Ramos (cell line): ENCODE measurements at regions not wholly inside any gene's neighbourhood (a gene's known extent, or its start where the extent isn't known, plus 50 kb on each side); places are given as distances from the start of the nearest gene placed in this dataset.
"Not testable (repeated sequence)": the region's sequence is repeated elsewhere in the genome, so short reads cannot be mapped to it uniquely, and the experiment has no call there.

ENCODE experiments used
- in situ Hi-C: fragments of 300-500 bp; cut with MboI; formaldehyde crosslinking; loops from one replicate; pipeline ENCODE4 v1.14.3; 2022; ENCODE audit warnings: low sequenced_read_pairs; ENCODE audit not compliant: unreplicated experiment

DNA sequence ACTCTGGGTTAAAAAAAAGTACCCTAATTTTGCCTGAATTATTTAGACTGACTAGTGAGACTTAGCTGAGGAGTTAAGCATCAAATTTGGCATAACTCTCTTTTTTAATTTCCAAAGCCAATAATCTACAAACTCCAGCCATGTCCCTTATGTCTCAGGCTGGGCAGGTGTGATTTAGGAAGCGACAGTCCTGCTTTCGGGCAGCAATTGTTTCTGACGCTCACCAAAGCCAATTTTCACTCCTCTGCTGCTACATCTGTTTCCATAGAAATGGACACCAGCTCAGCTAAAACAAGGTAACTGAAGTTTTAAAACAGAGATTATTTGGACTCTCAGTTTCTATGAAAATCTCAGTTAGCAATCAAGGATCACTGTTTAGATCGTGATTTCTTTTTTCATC is 338.7 kb downstream of the ABCC12 start:
- in situ Hi-C loops, result no loop called here

- in situ Hi-C loops, result no loop called here
Observed at GRCh38 chr16:47816511-47816910, 339.3 kb downstream of the ABCC12 start.

- in situ Hi-C loops, result no loop called here
Observed at GRCh38 chr16:47815655-47816054, 340.1 kb downstream of the ABCC12 start.

GRCh38 chr16:47811758-47812157 is 344.0 kb downstream of the ABCC12 start:
- in situ Hi-C loops, result not testable (repeated sequence)

DNA sequence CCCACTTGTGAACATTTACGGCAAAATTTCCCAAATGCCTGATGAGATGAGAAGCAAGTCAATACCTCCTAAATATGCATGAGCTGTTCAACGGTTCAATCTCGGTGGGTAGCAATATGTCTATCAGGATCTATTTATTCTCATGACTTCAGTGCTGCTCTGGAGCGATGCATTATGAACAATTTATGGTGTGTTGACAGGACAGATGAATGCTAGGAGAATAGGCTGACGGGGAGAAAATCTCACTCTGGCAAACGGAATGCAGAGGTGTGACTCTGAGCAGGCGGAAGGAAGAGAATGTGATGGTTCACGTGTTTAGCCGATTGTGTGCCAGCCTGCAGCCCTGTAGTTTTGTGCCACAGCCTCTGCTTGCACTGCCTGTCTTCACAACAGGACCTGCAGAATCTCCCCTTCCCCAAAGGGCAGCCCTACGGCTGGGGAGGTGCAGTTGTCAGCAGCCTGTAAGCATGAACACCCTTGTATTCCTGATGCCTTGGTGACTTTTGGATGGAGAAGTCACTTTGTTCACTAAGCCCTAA is 345.2 kb downstream of the PHKB start:
- in situ Hi-C loops, result no loop called here

DNA sequence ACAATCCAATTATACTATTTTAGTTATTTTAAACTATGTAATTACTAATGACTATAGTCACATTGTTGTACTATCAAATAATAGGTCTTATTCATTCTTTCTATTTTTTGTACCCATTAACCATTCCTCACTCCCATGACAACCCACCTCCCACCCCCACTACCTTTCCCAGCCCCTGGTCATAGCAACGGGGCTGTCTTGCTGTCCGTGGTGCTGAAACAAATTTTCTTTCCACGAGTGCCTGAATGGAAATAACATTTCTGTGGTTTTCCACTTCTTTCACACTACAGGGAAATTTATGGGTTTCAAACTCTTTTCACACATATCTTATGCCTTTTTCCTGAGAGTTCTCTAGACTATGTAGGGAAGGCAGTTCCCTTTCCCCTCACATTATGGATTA is 326.6 kb downstream of the PHKB start:
- in situ Hi-C loops, result no loop called here

DNA sequence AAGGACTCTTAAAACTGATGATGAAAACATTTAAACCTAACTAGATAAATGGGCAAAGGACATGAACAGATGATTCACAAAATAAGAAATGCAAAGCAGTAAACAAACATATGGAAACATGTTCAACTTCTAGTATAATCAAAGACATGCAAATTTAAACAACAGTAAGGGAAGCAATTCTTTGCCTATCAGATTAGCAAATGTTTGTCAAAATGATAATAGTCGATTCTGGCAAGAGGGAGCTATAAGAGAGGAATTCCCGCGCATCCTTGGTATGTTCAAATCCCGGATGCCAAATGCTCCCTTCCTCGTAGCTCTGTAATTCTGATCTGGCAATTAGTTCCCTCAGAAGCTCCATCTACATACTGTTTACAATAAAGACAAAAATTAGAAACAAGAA is 320.5 kb downstream of the PHKB start:
- in situ Hi-C loops, result no loop called here

DNA sequence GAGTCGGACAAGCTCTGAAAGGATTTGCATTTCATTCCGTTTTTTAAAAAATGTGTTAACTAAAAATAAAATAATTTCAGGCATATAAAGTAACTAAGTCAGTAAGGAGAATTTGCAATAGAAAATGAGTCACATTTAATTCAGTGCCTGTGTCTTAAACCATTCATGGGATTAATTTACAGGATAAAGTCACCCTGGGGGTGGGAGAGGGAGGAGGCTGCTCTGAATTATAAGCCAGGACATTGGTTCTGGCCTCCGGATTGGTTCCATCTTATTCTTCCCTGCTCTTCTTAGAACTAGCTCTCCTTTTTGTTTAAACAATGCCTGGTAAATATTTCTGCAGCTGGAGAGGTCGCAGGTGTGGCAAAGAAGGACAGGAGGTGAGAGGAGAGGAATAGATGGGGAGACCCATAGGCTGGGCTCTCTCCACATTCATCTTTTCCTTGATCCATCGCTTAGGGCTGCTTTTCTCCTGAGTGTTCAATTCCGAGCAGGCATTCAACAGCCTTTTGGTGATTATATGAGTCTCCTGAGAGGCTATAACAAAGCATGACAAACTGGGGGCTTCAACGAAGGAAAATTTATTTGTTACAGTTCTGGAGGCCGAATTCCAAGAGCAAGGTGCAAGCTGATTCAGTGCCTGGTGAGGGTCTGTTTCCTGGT is 319.2 kb downstream of the PHKB start:
- in situ Hi-C loops, result no loop called here

DNA sequence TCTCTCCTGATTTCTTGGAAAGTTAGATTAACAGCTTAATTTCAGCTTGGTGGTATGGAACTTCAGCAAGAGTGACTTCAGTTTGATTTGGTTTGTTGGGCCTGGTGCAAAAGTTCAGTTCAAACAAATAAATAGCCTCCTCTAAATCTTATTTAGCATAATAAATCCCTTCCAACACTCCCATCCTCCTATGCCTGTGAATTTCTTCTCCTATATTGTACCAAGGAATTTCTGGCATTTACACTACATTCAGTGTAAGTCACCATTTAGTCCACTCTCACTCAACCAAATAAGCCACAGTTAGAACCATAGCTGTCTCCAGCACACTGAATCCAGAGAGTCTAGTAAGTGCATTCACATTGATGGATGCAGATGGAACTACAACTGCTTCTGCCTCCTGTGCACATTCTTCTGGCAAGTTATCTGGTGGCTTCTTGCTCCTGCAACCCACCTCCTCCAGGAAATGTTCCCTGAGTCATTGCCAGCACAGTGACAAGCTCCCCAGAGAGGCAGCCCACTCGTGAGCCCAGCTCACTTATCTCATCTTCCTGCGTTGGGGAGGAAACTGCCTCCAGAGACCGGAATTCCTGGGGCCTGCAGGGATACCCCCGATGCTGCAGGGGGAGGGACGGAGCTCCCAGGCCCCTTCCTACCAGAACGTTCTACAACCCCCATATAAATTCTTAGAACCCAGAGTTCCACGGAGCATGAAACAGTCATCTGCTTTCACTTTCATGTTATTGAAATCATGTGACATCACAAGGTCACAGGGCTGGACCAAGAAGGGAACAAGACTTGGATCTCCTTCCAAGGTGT is 318.3 kb downstream of the PHKB start:
- in situ Hi-C loops, result no loop called here

DNA sequence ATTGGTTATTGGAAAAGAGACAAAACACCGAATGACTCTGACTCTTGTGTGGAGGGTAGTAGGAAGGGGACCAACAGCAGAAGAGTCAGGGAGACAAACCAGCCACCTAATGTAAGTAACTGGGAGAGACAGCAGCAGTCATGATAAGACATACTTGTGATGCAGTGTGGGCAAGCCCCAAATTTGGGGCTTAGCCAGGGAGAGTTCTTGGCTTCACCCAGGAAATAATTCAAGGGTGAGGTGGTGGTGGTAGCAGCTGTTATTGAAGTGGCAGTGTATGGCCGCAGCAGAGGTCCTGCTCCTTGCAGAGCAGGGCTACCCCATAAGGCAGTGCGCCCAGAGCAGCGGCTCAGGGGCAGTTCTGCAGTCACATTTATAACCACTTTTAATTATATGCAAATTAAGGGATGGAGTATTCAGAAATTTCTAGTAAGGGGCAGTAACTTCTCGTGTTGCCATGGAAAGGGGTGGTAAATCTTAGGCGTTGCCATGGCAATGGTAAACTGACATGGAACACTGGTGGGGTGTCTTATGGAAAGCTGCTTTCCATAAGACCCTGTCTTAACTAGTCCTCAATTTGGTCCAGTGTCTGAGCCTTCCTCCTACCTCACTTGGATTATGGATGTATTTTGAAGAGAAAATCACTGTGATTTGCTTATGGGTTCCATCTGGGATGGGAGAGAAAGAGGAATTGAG is 317.1 kb downstream of the PHKB start:
- in situ Hi-C loops, result no loop called here

GRCh38 chr16:47777220-47777619 is 316.1 kb downstream of the PHKB start:
- in situ Hi-C loops, result no loop called here

- in situ Hi-C loops, result no loop called here
Observed at GRCh38 chr16:47774661-47775060, 313.5 kb downstream of the PHKB start.

GRCh38 chr16:47753659-47754058 is 292.5 kb downstream of the PHKB start:
- in situ Hi-C loops, result no loop called here
